ENCODE measurements at regions not wholly inside any gene's neighbourhood (a gene's known extent, or its start where the extent isn't known, plus 50 kb on each side); places are given as distances from the start of the nearest gene placed in this dataset.

- no peak for TF ChIP-seq POLR2A (IDR thresholded peaks at IDR 0.05)
- TF ChIP-seq CTCF (IDR thresholded peaks at IDR 0.05) = no peak
These were observed 211.9 kb upstream of the MANEA start for GRCh38 chr6:95365454-95365853.

All from lower leg skin (tissue), 3 donors.